Astrocyte of the cerebellum (primary cell): ENCODE measurements at regions not wholly inside any gene's neighbourhood (a gene's known extent, or its start where the extent isn't known, plus 50 kb on each side); places are given as distances from the start of the nearest gene placed in this dataset.

ENCODE experiments used
- DNase-seq: peaks from one replicate; pipeline ENCODE4 v3.0.0-alpha.2; 2011; ENCODE audit warnings: low read depth
- H3K4me3 ChIP-seq: 2 replicates; pipeline ENCODE4 v1.5.1; 2011; ENCODE audit warnings: mild to moderate bottlenecking, low read depth, low read length, moderate library complexity
- CTCF ChIP-seq: IDR thresholded peaks from 2 replicates; pipeline ENCODE4 v1.5.1; 2012; ENCODE audit warnings: low read length, low read depth, moderate library complexity, mild to moderate bottlenecking; ENCODE audit errors: missing control alignments
- in situ Hi-C: cut with HindIII; loops from 2 replicates; pipeline ENCODE4 v1.10.0; 2017; ENCODE audit warnings: low sequenced_read_pairs

DNA sequence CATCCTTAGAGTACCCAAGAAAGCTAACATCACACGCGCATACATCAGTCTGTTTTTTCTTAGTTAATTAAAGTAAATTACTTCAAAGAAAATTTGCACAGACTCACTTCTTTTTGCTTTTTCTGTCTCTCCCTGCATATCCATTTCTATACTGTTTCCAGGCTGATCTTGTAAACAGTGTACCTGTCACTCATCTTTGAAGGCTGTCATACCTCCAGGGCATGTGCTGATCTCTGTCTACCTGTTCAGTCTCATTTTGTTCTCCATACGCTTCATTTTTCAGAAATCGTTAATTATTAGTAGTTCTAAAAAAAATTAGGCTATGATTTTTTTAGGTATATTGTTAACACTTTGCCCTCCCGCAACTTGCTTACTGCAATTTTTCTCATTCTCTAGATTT lies 313.9 kb upstream of the ROBO2 start:
- in situ Hi-C loops = no loop called here
- no peak for TF ChIP-seq CTCF
- no peak overlapping the region for H3K4me3 ChIP-seq
- no peak for DNase-seq

GRCh38 chr3:76728426-76728825 lies 311.5 kb upstream of the ROBO2 start:
- no peak for TF ChIP-seq CTCF
- in situ Hi-C loops = no loop called here
- no peak for DNase-seq

DNA sequence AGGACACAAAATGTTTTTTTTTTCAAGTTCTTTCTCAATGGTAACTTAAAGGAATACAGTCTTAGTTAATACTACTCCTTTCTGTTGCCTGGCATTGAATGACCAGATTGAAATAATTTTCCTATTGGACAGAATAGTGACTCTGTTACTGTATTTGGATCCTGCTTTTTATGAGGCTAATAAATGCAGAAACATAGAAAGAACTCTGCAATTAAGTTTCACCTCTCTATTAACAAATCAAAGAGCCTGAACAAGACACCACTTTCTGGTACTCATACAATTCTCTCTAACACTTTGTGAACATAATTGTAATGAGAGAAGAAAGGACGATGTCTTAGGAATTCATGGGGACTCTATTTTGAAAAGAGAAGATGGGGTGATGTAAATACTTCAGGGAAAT lies 308.4 kb upstream of the ROBO2 start:
- H3K4me3 ChIP-seq = no peak overlapping the region
- no peak for DNase-seq
- in situ Hi-C loops = no loop called here
- no peak for TF ChIP-seq CTCF

More at GRCh38 chr3:76728426-76728825, 311.5 kb upstream of the ROBO2 start:
- H3K4me3 ChIP-seq = no peak overlapping the region

- TF ChIP-seq CTCF = no peak
- in situ Hi-C loops = no loop called here
Observed at GRCh38 chr3:76733073-76733759, 306.7 kb upstream of the ROBO2 start.

DNA sequence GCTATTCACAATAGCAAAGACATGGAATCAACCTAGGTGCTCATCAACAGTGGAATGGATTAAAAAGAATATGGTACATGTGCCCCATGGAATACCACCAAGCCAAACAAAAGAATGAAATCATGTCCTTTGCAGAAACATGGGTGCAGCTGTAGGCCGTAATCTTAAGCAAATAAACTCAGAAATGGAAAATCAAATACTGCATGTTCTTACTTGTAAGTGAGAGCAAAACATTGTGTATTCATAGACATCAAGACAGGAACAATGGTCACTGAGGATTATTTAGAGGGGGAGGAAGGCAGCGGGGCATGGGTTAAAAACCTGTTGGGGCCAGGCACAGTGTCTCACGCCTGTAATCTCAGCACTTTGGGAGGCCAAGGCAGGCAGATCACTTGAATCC lies 304.7 kb upstream of the ROBO2 start:
- no peak for DNase-seq
- TF ChIP-seq CTCF = no peak
- no peak overlapping the region for H3K4me3 ChIP-seq
- in situ Hi-C loops = no loop called here

More at GRCh38 chr3:76733073-76733759, 306.7 kb upstream of the ROBO2 start:
- no peak for DNase-seq
- H3K4me3 ChIP-seq = no peak overlapping the region

- DNase-seq = no peak
- in situ Hi-C loops = no loop called here
- TF ChIP-seq CTCF = peak; percentile 37
- no peak overlapping the region for H3K4me3 ChIP-seq
Observed at GRCh38 chr3:76753599-76753998, 286.3 kb upstream of the ROBO2 start.
